WTC11 (cell line): ENCODE measurements at regions not wholly inside any gene's neighbourhood (a gene's known extent, or its start where the extent isn't known, plus 50 kb on each side); places are given as distances from the start of the nearest gene placed in this dataset.

ENCODE experiments used
- ATAC-seq: fragments of 200-7000 bp; cut with Tn5 transposase; 2 replicates; pipeline ENCODE4 v1.10.0; 2021; ENCODE audit warnings: mild to moderate bottlenecking, moderate library complexity
- CTCF ChIA-PET: fragments of 300-600 bp; sonication (Branson Sonifier 250); formaldehyde crosslinking; loops from one replicate; lab custom pipeline; 2021; ENCODE audit warnings: antibody characterized with exemption; lab: Charles Lee
- POLR2A ChIA-PET: fragments of 350-600 bp; sonication (Branson Sonifier 250); formaldehyde crosslinking; loops from one replicate; lab custom pipeline; 2021; ENCODE audit warnings: antibody characterized with exemption; lab: Charles Lee
- DNase-seq: peaks from one replicate; pipeline ENCODE4 v3.0.0; 2021; ENCODE audit warnings: low spot score
- H3K27ac Mint-ChIP-seq: 2 replicates; pipeline ENCODE4 v1.8.0; 2021; ENCODE audit warnings: mixed read lengths
- H3K27me3 Mint-ChIP-seq: 2 replicates; pipeline ENCODE4 v1.8.0; 2021; ENCODE audit warnings: low read depth, mild to moderate bottlenecking, moderate library complexity, mixed read lengths
- H3K36me3 Mint-ChIP-seq: 2 replicates; pipeline ENCODE4 v1.8.0; 2021; ENCODE audit warnings: mixed read lengths
- H3K4me1 Mint-ChIP-seq: 2 replicates; pipeline ENCODE4 v1.8.0; 2022; ENCODE audit warnings: mixed read lengths
- H3K4me3 Mint-ChIP-seq: 2 replicates; pipeline ENCODE4 v1.8.0; 2021; ENCODE audit warnings: mild to moderate bottlenecking, moderate library complexity, mixed read lengths
- H3K9me3 Mint-ChIP-seq: 2 replicates; pipeline ENCODE4 v1.8.0; 2021; ENCODE audit warnings: mixed read lengths
- ATF1 ChIP-seq: sonication (generic); formaldehyde crosslinking; IDR thresholded peaks from 2 replicates; pipeline ENCODE4 v1.8.1; 2023; ENCODE audit warnings: mild to moderate bottlenecking, moderate library complexity, missing genetic modification reagents
- CBFB ChIP-seq: sonication (generic); formaldehyde crosslinking; IDR thresholded peaks from 2 replicates; pipeline ENCODE4 v1.8.1; 2022; ENCODE audit warnings: mild to moderate bottlenecking, low read depth, missing genetic modification reagents
- ETV6 ChIP-seq: sonication (generic); formaldehyde crosslinking; IDR thresholded peaks from 2 replicates; pipeline ENCODE4 v1.8.1; 2022; ENCODE audit warnings: mild to moderate bottlenecking, missing genetic modification reagents
- GABPB1 ChIP-seq: sonication (generic); formaldehyde crosslinking; IDR thresholded peaks from 2 replicates; pipeline ENCODE4 v1.8.1; 2023; ENCODE audit warnings: mild to moderate bottlenecking, missing genetic modification reagents
- NFATC4 ChIP-seq: fragments of 250-450 bp; sonication (Bioruptor Pico); IDR thresholded peaks from 2 replicates; pipeline ENCODE4 v1.9.0; 2021; ENCODE audit warnings: mild to moderate bottlenecking
- NR2C2 ChIP-seq: sonication (generic); formaldehyde crosslinking; IDR thresholded peaks from 2 replicates; pipeline ENCODE4 v1.8.0; 2022; ENCODE audit warnings: mild to moderate bottlenecking, missing genetic modification reagents
- SMAD3 ChIP-seq: sonication (generic); formaldehyde crosslinking; IDR thresholded peaks from 2 replicates; pipeline ENCODE4 v1.8.0; 2022; ENCODE audit warnings: missing genetic modification reagents, mild to moderate bottlenecking, borderline replicate concordance
- SMAD4 ChIP-seq: sonication (generic); formaldehyde crosslinking; IDR thresholded peaks from 2 replicates; pipeline ENCODE4 v1.8.0; 2022; ENCODE audit warnings: mild to moderate bottlenecking, missing genetic modification reagents
- TEAD1 ChIP-seq: sonication (generic); formaldehyde crosslinking; IDR thresholded peaks from 2 replicates; pipeline ENCODE4 v1.8.0; 2022; ENCODE audit warnings: mild to moderate bottlenecking, missing genetic modification reagents
- ZBTB21 ChIP-seq: sonication (generic); formaldehyde crosslinking; IDR thresholded peaks from 2 replicates; pipeline ENCODE4 v1.8.1; 2023; ENCODE audit warnings: mild to moderate bottlenecking, missing genetic modification reagents, borderline replicate concordance
- ZNF396 ChIP-seq: fragments of 250-450 bp; sonication (Bioruptor Pico); IDR thresholded peaks from 2 replicates; pipeline ENCODE4 v1.8.0; 2021; ENCODE audit warnings: mild to moderate bottlenecking, moderate library complexity, borderline replicate concordance
- TF ChIP-seq, protein P1 (sequence below): sonication (generic); formaldehyde crosslinking; IDR thresholded peaks from 2 replicates; pipeline ENCODE4 v1.8.1; 2022; ENCODE audit warnings: mild to moderate bottlenecking, moderate library complexity, missing genetic modification reagents
- TF ChIP-seq, protein P2 (sequence below): sonication (generic); formaldehyde crosslinking; IDR thresholded peaks from 2 replicates; pipeline ENCODE4 v1.8.1; 2022; ENCODE audit warnings: low read depth, mild to moderate bottlenecking, moderate library complexity, missing genetic modification reagents, borderline replicate concordance
- TF ChIP-seq, protein P3 (sequence below): sonication (generic); formaldehyde crosslinking; IDR thresholded peaks from 2 replicates; pipeline ENCODE4 v1.8.1; 2023; ENCODE audit warnings: mild to moderate bottlenecking, moderate library complexity, missing genetic modification reagents
- TF ChIP-seq, protein P4 (sequence below): fragments of 250-450 bp; sonication (Bioruptor Pico); IDR thresholded peaks from 2 replicates; pipeline ENCODE4 v1.9.0; 2021; ENCODE audit warnings: mild to moderate bottlenecking, borderline replicate concordance
- TF ChIP-seq, protein P5 (sequence below): sonication (generic); formaldehyde crosslinking; IDR thresholded peaks from 2 replicates; pipeline ENCODE4 v1.8.1; 2023; ENCODE audit warnings: mild to moderate bottlenecking, missing genetic modification reagents
- TF ChIP-seq, protein P6 (sequence below): sonication (generic); formaldehyde crosslinking; IDR thresholded peaks from 2 replicates; pipeline ENCODE4 v1.8.1; 2022; ENCODE audit warnings: low read depth, missing genetic modification reagents, borderline replicate concordance
- TF ChIP-seq, protein P7 (sequence below): fragments of 250-450 bp; sonication (Bioruptor Pico); IDR thresholded peaks from 2 replicates; pipeline ENCODE4 v1.9.0; 2021; ENCODE audit warnings: mild to moderate bottlenecking
- TF ChIP-seq, protein P8 (sequence below): sonication (generic); formaldehyde crosslinking; IDR thresholded peaks from 2 replicates; pipeline ENCODE4 v1.8.1; 2023; ENCODE audit warnings: mild to moderate bottlenecking, missing genetic modification reagents, moderate library complexity
- TF ChIP-seq, protein P9 (sequence below): fragments of 250-450 bp; sonication (Bioruptor Pico); IDR thresholded peaks from 2 replicates; pipeline ENCODE4 v1.8.0; 2021; ENCODE audit warnings: mild to moderate bottlenecking

DNA sequence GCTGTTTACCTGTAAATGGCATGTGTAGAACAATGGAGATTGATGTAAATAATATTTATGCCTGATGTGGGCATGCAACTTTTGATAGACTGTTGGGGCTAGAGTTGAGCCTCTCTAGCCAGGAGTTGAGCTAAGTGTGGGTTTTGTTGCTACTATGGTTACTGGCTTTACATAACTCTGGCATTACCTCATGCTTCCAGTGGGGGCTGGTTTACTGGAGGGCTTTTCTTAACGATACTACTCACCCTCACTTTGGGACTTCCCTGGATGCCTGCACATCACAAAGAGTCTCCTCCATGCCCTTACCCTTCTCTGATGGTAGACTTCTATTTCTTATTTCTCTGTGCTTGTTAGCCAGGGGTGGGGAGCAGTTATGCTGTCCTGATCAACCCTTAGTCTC, 524.6 kb upstream of the CDH4 start (continued):
- TF ChIP-seq NR2C2 (CRISPR knock-in tag): no peak
- TF ChIP-seq, protein P1, sequence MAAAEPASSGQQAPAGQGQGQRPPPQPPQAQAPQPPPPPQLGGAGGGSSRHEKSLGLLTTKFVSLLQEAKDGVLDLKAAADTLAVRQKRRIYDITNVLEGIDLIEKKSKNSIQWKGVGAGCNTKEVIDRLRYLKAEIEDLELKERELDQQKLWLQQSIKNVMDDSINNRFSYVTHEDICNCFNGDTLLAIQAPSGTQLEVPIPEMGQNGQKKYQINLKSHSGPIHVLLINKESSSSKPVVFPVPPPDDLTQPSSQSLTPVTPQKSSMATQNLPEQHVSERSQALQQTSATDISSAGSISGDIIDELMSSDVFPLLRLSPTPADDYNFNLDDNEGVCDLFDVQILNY (CRISPR knock-in tag): no peak
- TF ChIP-seq, protein P2, sequence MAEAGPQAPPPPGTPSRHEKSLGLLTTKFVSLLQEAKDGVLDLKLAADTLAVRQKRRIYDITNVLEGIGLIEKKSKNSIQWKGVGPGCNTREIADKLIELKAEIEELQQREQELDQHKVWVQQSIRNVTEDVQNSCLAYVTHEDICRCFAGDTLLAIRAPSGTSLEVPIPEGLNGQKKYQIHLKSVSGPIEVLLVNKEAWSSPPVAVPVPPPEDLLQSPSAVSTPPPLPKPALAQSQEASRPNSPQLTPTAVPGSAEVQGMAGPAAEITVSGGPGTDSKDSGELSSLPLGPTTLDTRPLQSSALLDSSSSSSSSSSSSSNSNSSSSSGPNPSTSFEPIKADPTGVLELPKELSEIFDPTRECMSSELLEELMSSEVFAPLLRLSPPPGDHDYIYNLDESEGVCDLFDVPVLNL (CRISPR knock-in tag): no peak
- no peak for TF ChIP-seq ZBTB21 (CRISPR knock-in tag)
- TF ChIP-seq, protein P3, sequence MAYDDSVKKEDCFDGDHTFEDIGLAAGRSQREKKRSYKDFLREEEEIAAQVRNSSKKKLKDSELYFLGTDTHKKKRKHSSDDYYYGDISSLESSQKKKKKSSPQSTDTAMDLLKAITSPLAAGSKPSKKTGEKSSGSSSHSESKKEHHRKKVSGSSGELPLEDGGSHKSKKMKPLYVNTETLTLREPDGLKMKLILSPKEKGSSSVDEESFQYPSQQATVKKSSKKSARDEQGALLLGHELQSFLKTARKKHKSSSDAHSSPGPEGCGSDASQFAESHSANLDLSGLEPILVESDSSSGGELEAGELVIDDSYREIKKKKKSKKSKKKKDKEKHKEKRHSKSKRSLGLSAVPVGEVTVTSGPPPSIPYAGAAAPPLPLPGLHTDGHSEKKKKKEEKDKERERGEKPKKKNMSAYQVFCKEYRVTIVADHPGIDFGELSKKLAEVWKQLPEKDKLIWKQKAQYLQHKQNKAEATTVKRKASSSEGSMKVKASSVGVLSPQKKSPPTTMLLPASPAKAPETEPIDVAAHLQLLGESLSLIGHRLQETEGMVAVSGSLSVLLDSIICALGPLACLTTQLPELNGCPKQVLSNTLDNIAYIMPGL (CRISPR knock-in tag): no peak
- TF ChIP-seq, protein P4, sequence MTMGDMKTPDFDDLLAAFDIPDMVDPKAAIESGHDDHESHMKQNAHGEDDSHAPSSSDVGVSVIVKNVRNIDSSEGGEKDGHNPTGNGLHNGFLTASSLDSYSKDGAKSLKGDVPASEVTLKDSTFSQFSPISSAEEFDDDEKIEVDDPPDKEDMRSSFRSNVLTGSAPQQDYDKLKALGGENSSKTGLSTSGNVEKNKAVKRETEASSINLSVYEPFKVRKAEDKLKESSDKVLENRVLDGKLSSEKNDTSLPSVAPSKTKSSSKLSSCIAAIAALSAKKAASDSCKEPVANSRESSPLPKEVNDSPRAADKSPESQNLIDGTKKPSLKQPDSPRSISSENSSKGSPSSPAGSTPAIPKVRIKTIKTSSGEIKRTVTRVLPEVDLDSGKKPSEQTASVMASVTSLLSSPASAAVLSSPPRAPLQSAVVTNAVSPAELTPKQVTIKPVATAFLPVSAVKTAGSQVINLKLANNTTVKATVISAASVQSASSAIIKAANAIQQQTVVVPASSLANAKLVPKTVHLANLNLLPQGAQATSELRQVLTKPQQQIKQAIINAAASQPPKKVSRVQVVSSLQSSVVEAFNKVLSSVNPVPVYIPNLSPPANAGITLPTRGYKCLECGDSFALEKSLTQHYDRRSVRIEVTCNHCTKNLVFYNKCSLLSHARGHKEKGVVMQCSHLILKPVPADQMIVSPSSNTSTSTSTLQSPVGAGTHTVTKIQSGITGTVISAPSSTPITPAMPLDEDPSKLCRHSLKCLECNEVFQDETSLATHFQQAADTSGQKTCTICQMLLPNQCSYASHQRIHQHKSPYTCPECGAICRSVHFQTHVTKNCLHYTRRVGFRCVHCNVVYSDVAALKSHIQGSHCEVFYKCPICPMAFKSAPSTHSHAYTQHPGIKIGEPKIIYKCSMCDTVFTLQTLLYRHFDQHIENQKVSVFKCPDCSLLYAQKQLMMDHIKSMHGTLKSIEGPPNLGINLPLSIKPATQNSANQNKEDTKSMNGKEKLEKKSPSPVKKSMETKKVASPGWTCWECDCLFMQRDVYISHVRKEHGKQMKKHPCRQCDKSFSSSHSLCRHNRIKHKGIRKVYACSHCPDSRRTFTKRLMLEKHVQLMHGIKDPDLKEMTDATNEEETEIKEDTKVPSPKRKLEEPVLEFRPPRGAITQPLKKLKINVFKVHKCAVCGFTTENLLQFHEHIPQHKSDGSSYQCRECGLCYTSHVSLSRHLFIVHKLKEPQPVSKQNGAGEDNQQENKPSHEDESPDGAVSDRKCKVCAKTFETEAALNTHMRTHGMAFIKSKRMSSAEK (CRISPR knock-in tag): no peak
- TF ChIP-seq ATF1 (CRISPR knock-in tag): no peak
- TF ChIP-seq, protein P5, sequence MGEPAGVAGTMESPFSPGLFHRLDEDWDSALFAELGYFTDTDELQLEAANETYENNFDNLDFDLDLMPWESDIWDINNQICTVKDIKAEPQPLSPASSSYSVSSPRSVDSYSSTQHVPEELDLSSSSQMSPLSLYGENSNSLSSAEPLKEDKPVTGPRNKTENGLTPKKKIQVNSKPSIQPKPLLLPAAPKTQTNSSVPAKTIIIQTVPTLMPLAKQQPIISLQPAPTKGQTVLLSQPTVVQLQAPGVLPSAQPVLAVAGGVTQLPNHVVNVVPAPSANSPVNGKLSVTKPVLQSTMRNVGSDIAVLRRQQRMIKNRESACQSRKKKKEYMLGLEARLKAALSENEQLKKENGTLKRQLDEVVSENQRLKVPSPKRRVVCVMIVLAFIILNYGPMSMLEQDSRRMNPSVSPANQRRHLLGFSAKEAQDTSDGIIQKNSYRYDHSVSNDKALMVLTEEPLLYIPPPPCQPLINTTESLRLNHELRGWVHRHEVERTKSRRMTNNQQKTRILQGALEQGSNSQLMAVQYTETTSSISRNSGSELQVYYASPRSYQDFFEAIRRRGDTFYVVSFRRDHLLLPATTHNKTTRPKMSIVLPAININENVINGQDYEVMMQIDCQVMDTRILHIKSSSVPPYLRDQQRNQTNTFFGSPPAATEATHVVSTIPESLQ (CRISPR knock-in tag): no peak
- no peak for TF ChIP-seq TEAD1 (CRISPR knock-in tag)
- TF ChIP-seq, protein P6, sequence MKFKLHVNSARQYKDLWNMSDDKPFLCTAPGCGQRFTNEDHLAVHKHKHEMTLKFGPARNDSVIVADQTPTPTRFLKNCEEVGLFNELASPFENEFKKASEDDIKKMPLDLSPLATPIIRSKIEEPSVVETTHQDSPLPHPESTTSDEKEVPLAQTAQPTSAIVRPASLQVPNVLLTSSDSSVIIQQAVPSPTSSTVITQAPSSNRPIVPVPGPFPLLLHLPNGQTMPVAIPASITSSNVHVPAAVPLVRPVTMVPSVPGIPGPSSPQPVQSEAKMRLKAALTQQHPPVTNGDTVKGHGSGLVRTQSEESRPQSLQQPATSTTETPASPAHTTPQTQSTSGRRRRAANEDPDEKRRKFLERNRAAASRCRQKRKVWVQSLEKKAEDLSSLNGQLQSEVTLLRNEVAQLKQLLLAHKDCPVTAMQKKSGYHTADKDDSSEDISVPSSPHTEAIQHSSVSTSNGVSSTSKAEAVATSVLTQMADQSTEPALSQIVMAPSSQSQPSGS (CRISPR knock-in tag): no peak

DNA sequence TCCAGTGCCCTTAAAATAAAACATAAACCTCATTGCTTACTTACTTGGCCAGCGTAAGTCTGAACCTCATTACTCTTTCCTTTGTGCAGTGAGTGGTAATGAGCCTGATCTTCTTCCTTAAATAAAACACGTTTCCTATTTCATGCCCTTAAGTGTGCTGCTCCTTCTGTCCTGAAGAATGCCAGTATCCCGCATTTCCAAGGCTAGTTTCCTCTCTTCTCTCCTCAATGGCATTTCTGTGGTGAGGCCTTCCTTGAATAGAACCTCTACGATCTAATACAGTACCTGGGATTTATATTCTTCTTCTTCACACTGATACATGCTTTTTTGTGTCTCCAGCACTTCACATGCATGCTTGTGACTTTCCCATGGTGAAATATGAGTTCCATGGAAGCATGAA, 523.4 kb upstream of the CDH4 start:
- Mint-ChIP-seq H3K9me3 (peaks cover 51% of the 10 kb centered on the region), H3K4me3 (peak overlapping the region; percentile 4; the same call in 1 of the 2 replicates), H3K4me1 (peaks cover 38% of the 10 kb centered on the region), H3K27ac (peak overlapping the region; percentile 97), H3K36me3 (peaks cover 29% of the 10 kb centered on the region), H3K27me3 (peaks cover 3% of the 10 kb centered on the region; the same call in 1 of the 2 replicates)
- ATAC-seq (peak; percentile 47), DNase-seq (no peak)
- ChIA-PET CTCF (interaction anchor here (1.5 to 1.8 kb wide), 2 partner anchors 10 to 13 kb away, joined by 4 to 11 read pairs; no protein-coding TSS in a partner anchor), POLR2A (no interaction called here)
- no peak for TF ChIP-seq SMAD3 (CRISPR knock-in tag)
- TF ChIP-seq, protein P6 (CRISPR knock-in tag): no peak
- no peak for TF ChIP-seq NFATC4
- TF ChIP-seq SMAD4 (CRISPR knock-in tag): no peak
- TF ChIP-seq ZNF396 (CRISPR knock-in tag): no peak
- TF ChIP-seq ETV6 (CRISPR knock-in tag): no peak
- TF ChIP-seq ZBTB21 (CRISPR knock-in tag): no peak
- TF ChIP-seq, protein P7, sequence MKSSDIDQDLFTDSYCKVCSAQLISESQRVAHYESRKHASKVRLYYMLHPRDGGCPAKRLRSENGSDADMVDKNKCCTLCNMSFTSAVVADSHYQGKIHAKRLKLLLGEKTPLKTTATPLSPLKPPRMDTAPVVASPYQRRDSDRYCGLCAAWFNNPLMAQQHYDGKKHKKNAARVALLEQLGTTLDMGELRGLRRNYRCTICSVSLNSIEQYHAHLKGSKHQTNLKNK: no peak
- TF ChIP-seq, protein P8, sequence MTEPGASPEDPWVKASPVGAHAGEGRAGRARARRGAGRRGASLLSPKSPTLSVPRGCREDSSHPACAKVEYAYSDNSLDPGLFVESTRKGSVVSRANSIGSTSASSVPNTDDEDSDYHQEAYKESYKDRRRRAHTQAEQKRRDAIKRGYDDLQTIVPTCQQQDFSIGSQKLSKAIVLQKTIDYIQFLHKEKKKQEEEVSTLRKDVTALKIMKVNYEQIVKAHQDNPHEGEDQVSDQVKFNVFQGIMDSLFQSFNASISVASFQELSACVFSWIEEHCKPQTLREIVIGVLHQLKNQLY (CRISPR knock-in tag): no peak
- TF ChIP-seq GABPB1 (CRISPR knock-in tag): no peak
- no peak for TF ChIP-seq CBFB
- TF ChIP-seq, protein P9, sequence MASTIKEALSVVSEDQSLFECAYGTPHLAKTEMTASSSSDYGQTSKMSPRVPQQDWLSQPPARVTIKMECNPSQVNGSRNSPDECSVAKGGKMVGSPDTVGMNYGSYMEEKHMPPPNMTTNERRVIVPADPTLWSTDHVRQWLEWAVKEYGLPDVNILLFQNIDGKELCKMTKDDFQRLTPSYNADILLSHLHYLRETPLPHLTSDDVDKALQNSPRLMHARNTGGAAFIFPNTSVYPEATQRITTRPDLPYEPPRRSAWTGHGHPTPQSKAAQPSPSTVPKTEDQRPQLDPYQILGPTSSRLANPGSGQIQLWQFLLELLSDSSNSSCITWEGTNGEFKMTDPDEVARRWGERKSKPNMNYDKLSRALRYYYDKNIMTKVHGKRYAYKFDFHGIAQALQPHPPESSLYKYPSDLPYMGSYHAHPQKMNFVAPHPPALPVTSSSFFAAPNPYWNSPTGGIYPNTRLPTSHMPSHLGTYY (CRISPR knock-in tag): no peak
